ENCODE measurements at regions not wholly inside any gene's neighbourhood (a gene's known extent, or its start where the extent isn't known, plus 50 kb on each side); places are given as distances from the start of the nearest gene placed in this dataset.
"Not testable (repeated sequence)": the region's sequence is repeated elsewhere in the genome, so short reads cannot be mapped to it uniquely, and the experiment has no call there.

DNA sequence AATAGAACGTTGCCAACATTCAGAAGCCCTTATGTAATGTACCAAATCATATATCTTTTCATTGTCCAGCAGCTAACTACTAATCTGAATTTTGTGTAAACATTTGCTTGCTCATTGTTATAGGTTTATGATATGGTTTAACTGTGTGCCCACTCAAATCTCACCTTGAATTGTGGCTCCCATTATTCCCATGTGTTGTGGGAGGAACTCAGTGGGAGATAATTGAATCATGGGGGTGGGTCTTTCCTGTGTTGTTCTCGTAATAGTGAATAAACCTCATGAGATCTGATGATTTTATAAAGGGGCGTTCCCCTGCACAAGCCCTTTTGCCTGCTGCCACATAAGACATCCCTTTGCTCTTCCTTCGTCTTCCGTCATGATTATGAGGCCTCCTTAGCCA lies 91.9 kb upstream of the CLVS2 start:
- no peak overlapping the region for H3K27ac ChIP-seq
- TF ChIP-seq, protein P1, sequence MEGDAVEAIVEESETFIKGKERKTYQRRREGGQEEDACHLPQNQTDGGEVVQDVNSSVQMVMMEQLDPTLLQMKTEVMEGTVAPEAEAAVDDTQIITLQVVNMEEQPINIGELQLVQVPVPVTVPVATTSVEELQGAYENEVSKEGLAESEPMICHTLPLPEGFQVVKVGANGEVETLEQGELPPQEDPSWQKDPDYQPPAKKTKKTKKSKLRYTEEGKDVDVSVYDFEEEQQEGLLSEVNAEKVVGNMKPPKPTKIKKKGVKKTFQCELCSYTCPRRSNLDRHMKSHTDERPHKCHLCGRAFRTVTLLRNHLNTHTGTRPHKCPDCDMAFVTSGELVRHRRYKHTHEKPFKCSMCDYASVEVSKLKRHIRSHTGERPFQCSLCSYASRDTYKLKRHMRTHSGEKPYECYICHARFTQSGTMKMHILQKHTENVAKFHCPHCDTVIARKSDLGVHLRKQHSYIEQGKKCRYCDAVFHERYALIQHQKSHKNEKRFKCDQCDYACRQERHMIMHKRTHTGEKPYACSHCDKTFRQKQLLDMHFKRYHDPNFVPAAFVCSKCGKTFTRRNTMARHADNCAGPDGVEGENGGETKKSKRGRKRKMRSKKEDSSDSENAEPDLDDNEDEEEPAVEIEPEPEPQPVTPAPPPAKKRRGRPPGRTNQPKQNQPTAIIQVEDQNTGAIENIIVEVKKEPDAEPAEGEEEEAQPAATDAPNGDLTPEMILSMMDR (conservative IDR thresholded peaks at IDR 0.05), result no peak

DNA sequence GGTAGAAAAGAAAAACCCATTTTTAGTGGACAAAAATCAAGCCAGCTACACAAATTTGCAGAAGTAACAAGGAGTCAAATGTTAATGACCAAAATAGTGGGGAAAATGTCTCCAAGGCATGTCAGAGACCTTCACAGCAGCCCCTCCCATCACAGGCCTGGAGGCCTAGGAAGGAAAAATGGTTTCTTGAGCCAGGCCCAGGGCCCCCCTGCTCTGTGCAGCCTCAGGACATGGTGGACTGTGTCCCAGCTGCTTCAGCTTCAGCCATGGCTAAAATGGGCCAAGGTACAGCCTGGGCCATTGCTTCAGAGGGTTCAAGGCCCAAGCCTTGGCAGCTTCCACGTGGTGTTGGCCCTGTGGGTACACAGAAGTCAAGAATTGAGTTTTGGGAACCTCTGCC lies 82.5 kb upstream of the CLVS2 start:
- no peak overlapping the region for H3K27ac ChIP-seq
- TF ChIP-seq, protein P1 (conservative IDR thresholded peaks at IDR 0.05), result no peak

DNA sequence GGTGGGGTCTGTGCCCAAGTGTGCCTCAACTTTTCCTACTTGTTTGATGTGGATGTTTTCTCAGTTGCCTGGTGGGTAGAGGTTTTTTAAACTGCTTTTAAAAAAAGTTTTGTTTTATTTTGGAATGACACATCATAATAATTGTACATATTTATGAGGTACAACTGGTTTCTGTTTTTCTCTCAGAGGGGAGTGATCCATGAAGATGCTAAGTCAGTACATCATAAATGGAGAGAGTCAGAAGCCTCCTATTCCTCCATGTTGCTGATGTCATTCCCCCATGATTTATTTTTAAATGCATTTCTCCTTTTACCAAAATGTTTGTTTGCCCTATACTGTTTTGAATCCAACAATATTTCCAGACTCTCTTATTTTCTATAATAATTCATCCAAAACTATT lies 77.3 kb upstream of the CLVS2 start:
- H3K27ac ChIP-seq, result no peak overlapping the region
- TF ChIP-seq, protein P1 (conservative IDR thresholded peaks at IDR 0.05), result no peak

DNA sequence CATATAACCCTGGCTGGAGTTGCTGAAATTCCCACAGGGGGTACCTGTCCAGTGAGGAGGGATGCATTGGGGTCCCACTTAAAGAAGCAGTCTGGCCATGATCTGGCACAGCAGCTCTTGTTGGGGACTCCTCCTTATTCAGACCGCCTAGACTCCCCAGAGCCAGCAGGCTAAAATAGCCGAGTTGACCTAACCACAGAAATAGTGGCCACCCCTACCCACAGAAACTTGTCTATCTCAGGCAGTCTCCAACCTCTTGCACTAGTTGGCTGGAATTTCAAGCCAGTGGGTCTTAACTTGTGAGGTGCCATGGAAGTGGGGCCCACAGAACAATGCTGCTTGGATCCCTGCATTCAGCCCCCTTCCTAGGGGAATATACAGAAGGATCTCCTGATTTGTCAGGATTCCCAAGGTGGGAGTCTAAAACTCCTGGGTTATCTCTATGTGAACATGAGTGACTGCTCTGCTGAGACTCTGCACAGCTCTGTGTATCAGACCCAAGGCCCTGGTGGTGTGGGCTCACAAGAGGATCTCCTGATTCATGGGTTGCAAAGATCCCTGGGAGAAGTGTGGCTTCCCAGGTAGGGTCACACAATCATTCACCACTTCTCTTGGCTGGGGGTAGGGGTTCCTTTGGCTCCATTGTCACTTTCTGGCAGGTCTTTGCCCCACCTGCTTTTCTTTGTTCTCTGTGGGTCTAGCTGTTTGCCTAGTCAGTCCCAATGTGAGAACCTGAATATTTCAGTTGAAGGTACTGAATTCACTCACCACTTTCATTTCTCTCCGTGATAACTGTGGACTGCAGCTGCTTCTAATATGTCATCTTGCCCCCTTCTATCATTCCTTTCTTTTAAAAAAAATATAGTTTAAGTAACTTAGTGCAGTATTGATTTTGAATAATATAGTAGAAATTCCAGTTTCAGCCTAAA lies 65.5 kb upstream of the CLVS2 start:
- no peak overlapping the region for H3K27ac ChIP-seq
- TF ChIP-seq, protein P1 (conservative IDR thresholded peaks at IDR 0.05), result no peak

DNA sequence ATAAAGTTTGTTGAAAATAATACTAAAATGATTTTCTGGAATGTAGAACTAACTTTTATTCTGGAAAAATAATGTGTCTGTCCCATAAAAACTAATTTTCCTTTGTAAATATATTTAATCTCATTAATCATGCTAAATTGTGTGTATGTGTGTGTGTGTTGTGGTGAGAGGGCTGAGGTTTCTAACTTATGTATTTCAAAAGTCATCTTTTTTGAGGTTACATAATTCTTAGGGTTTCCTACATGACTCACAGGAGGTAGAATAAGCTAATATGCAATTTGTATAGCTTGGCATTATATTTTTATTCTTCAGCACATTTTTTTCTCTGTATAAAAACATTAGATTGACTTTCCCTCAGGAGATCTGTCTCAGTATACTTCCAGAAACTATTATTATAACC lies 64.1 kb upstream of the CLVS2 start:
- H3K27ac ChIP-seq, result no peak overlapping the region
- TF ChIP-seq, protein P1 (conservative IDR thresholded peaks at IDR 0.05), result no peak

DNA sequence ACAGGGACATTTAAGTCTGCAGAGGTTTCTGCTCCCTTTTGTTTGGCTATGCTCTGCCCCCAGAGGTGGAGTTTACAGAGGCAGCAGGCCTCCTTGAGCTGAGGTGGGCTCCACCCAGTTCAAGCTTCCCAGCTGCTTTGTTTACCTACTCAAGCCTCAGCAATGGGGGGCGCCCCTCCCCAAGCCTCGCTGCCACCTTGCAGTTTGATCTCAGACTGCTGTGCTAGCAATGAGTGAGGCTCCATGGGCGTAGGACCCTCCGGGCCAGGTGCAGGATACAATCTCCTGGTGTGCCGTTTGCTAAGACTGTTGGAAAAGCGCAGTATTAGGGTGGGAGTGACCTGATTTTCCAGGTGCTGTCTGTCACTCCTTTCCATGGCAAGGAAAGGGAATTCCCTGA lies 51.1 kb upstream of the CLVS2 start:
- not testable (repeated sequence) for H3K27ac ChIP-seq
